HS-27A (cell line): ENCODE measurements at regions not wholly inside any gene's neighbourhood (a gene's known extent, or its start where the extent isn't known, plus 50 kb on each side); places are given as distances from the start of the nearest gene placed in this dataset.
A peak's percentile ranks its signal among the peaks of the same experiment; 100 is the strongest.

Experiments used
- DNase-seq: peaks from one replicate; pipeline ENCODE4 v3.0.0-alpha.2; 2012; ENCODE audit warnings: low read depth, missing footprints

GRCh38 chr21:39105341-39105765, 77.9 kb downstream of the PSMG1 start:
- no peak for DNase-seq

GRCh38 chr21:39104911-39105310, 78.3 kb downstream of the PSMG1 start:
- no peak for DNase-seq

- DNase-seq, result no peak
Measured at GRCh38 chr21:39103689-39104088, 79.6 kb downstream of the PSMG1 start.

DNA sequence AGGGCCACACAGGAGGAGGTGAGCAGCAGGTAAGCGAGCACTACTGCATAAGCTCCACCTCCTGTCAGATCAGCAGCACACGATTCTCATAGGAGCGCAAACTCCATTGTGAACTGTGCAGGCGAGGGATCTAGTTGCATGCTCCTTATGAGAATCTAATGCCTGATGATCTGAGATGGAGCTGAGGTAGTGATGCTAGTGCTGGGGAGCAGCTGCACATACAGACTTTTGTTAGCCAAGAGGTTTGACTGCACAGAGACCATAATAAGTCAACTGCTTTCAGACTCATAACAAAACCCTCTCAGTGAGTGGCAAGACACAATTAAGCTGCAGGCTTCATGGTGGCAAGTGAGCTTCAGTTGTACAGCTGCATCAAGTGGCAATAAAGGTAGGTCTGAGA, 83.4 kb downstream of the PSMG1 start:
- DNase-seq, result no peak

GRCh38 chr21:39098696-39099200, 84.5 kb downstream of the PSMG1 start:
- DNase-seq, result no peak

- DNase-seq, result no peak
Measured at GRCh38 chr21:39097981-39098380, 85.3 kb downstream of the PSMG1 start.

GRCh38 chr21:39097335-39097861, 85.9 kb downstream of the PSMG1 start:
- no peak for DNase-seq

- DNase-seq, result no peak
Measured at GRCh38 chr21:39096754-39097153, 86.5 kb downstream of the PSMG1 start.

DNA sequence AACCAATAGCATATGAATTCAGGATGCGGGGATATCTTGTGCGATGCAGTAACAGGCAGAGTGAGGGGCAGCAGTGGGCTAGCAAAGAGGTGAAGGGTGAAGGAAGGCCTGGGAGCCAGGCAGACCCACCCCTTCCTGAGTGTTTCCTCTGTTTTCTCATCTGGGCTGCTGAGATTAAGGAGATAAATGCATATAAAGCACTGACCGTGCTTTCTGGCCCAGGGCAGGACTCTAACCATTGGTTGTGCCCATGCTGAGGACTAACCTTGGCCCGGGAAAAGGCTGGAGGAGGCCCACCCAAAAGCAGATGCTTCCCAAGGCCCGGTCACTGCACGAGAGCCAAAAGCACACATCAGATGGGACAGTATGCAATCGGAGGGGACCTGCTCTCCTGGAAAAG, 87.6 kb downstream of the PSMG1 start:
- no peak for DNase-seq

- peak; percentile 14 for DNase-seq
Measured at GRCh38 chr21:39094847-39095579, 88.2 kb downstream of the PSMG1 start.

DNA sequence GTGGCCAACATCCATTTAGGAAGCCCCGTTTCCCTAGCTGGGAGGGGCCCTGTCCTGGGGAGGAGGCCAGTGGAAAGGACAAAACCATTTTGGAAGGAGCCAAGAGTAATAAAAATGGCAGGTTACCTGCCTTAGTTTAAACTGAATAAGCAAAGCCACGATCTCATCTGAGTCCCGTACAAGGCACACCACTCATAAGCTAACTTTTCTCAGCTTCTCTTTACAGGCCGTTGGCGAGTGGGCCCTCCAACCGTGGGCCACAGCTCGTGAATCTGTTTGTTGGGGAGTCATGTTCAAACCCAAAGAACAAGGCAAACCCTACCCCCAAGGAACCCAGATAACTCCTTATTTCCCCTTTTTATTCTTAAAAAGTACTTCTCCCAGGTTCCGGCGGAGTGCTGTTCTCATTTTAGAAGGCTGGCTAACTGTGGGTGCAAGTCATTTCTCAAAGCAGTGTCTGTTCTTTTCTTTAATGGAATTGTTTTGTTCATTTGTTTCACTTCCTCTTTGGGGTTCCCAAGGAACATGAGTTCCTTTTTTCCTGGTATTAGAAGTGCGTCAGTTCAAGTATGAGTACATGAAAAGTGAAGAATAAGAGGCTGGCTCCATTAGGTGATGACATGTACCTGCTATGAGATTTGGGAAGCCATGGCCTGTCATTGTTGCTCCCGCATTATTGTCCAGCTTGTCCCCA, 89.0 kb downstream of the PSMG1 start:
- DNase-seq, result no peak

DNA sequence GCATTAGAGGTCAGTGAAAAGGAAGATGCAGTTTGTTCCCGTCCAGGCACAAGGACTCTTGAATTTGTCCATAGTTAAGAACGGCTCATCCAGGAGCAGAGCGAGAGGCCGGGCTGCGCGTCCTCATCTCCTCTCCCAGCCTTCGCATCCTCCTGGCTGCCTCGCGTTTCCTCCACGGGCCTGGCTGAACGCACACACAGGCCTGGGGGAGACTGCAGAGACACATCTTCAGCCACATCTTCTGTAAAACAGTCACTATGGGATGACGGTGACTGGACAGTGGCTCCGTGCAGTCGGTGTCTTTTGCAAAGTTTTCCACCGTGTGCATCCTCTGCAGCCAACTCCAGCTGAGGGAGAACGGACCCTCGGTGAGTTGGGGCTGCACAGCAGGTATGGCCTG, 89.7 kb downstream of the PSMG1 start:
- no peak for DNase-seq

GRCh38 chr21:39088831-39089380, 94.3 kb downstream of the PSMG1 start:
- DNase-seq, result peak; percentile 9

- no peak for DNase-seq
Measured at GRCh38 chr21:39088031-39088370, 95.2 kb downstream of the PSMG1 start.

- DNase-seq, result no peak
Measured at GRCh38 chr21:39087238-39088030, 95.8 kb downstream of the PSMG1 start.

DNA sequence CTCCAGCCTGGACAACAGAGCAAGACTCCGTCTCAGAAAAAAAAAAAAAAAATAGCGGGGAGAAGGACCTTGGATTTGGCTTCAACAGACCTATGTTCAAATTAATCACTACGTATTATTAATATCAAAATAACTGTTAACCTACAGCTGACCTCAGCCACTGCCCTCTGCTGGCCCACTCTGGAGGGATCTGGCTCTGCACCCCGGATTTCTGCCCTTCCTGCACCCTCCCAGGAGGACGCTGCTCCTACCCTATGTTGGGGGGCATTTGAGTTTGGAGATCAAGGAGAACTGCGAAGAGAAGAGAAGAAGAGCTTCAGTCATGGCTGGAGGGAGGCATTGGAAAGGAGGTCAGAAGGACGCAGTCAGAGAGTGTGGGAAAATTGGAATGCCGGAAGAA, 96.7 kb downstream of the PSMG1 start:
- DNase-seq, result no peak

DNA sequence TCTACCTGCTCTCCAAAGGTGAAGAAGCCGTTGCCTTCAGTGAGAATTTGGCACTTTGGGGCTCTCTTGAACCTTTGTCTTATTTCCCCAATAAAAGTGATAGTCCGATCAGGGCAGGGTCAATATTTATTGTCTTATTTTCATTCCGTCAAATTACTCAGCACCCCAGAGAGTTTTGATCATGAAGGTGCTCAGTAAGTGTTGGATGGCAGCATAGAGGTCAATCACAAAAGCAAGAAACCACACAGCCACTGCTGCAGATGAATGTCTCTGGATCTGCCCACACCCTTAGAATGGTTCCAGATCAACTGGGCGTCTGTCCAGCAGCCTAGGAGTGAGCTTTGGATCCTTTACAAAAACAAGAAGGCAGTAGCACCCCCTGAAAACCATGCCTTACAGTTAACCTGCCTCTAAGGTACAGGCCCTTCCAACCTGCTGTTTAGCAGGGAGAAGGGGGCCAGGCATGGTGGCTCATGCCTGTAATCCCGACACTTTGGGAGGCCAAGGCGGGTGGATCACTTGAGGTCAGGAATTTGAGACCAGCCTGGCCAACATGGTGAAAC, 97.3 kb downstream of the PSMG1 start:
- no peak for DNase-seq

DNA sequence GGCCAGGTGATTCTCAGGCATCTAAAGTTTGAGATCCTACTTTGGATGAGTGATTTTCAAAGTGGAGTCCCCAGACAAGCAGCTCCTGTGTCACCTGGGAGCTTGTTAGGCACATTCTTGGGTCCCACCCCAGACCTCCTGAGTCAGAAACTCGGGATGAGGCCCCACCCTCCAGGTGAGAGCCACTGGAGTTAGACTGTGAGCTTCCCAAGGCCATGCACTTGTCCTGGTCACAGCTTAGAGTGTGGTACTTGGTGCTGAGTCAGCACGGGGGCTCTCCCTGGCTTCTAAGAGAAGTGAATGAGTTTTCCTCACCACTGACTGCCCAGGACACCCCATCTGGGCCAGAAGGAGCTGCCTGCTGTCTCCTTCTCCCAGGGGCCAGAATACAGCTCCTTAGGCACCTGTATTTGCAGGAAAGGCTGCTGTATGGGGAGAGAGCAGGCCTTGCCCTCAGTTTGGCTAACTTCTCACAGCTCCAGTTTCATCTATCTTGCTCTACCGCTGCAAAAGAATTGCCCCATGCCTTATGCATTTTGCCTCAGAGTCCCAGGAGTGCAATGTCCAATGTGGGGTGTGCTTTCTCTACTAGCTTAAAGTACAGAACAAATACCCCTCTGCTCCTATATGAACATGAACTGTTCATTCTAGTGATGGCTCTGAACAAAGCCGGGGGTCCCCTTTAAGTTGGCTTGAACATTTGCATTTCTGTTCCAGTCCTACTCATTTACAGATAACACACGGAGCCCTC, 98.1 kb downstream of the PSMG1 start:
- no peak for DNase-seq

GRCh38 chr21:39084073-39084472, 99.2 kb downstream of the PSMG1 start:
- no peak for DNase-seq

DNA sequence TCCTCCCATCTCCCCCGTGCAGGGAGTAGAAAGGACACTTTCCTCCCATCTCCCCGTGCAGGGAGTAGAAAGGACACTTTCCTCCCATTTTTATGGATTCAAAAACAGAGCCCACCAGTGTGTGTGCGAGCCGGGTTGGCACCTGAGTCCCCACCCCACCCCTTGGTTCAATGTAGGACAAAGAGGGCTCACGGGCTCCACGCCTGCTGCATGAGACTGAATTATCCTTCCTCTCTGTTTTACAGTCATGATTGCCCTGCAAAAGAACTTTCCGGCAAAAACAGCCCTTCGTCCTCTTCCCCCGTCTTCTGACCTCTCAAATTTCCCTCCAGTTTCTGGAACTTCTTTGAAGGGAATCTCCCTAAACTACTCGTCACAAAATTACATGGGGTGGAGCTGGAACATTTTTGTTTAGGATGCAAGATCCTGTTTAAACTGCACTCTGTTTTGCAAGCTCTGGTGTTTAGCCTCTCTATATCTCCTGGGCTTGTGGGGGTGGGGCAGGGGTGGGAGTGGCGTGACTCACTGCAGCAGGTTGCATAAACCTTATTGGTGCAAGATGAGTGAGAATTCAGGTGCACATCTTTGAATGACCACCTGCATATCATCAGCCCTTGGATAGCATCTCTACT, 99.8 kb downstream of the PSMG1 start:
- DNase-seq, result no peak
